ENCODE measurements at regions not wholly inside any gene's neighbourhood (a gene's known extent, or its start where the extent isn't known, plus 50 kb on each side); places are given as distances from the start of the nearest gene placed in this dataset.

DNA sequence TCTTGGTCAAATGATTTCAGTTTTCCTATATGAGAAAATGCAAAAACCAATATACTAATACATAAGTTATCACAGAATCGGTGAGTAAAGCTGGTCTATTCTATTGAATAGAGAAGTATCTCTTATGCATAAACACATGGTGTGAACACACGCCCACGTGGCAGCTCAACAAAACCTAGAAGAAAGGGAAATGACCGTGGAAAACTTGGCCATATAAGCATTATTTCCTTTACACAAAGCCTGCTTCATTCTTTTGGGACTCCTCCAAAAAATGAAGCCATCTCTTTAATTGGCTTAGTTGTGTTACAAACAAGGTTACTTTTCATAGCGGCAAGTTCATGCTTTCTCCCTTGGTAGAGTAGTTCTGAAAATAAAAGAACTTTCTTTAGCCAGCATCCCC, 183.2 kb downstream of the TMEM161B start:
- TF ChIP-seq HEY1 (CRISPR knock-in tag; IDR thresholded peaks at IDR 0.05; ENCODE audit: borderline replicate concordance) (no peak), EZH2 (IDR thresholded peaks at IDR 0.05; ENCODE audit: borderline replicate concordance, low read depth, low read length) (no peak)

Measured in K562 (cell line).